ENCODE measurements at regions not wholly inside any gene's neighbourhood (a gene's known extent, or its start where the extent isn't known, plus 50 kb on each side); places are given as distances from the start of the nearest gene placed in this dataset.
A peak's percentile ranks its signal among the peaks of the same experiment; 100 is the strongest.

GRCh38 chr11:121793916-121794315 is 322.1 kb downstream of the BLID start:
- Histone ChIP-seq H3K9me3 (no peaks in the 10 kb centered on the region), H3K27me3 (no peaks in the 10 kb centered on the region), H3K27ac (no peak overlapping the region), H3K4me1 (no peaks in the 10 kb centered on the region), H3K36me3 (no peaks in the 10 kb centered on the region), H3K4me3 (no peak overlapping the region)
- WGBS, 5 donors, result 62 to 86% (median 77%) methylated on average over 6 of the region's 6 CpGs
- no peak for DNase-seq
- TF ChIP-seq POLR2AphosphoS5 (IDR thresholded peaks at IDR 0.05), result no peak
- TF ChIP-seq CTCF (IDR thresholded peaks at IDR 0.05), result no peak
- no peak for TF ChIP-seq POLR2A (IDR thresholded peaks at IDR 0.05)
- TF ChIP-seq EP300 (IDR thresholded peaks at IDR 0.05), result no peak
- intact Hi-C loops (cut with DNase I; ENCODE audit: low total_unique reads), result no loop called here

- intact Hi-C loops (cut with DNase I; ENCODE audit: low total_unique reads), result no loop called here
- Histone ChIP-seq H3K4me3 (no peak overlapping the region), H3K27ac (no peak overlapping the region), H3K4me1 (no peaks in the 10 kb centered on the region), H3K36me3 (no peaks in the 10 kb centered on the region), H3K9me3 (no peaks in the 10 kb centered on the region), H3K27me3 (no peaks in the 10 kb centered on the region)
- TF ChIP-seq POLR2AphosphoS5 (IDR thresholded peaks at IDR 0.05) (no peak), POLR2A (IDR thresholded peaks at IDR 0.05) (no peak), CTCF (IDR thresholded peaks at IDR 0.05) (no peak), EP300 (IDR thresholded peaks at IDR 0.05) (no peak)
- DNase-seq, result peak in 1 of 2 donors; percentile 68
- 39 to 64% (median 60%) methylated on average over 4 of the region's 4 CpGs for WGBS, 5 donors
Observed at GRCh38 chr11:121793291-121793690, 322.7 kb downstream of the BLID start.

GRCh38 chr11:121792185-121792584 is 323.8 kb downstream of the BLID start:
- WGBS, 5 donors, result 75 to 85% (median 83%) methylated on average over 3 of the region's 3 CpGs
- H3K27me3 ChIP-seq, result no peaks in the 10 kb centered on the region
- TF ChIP-seq CTCF (IDR thresholded peaks at IDR 0.05), result no peak
- no peak for TF ChIP-seq EP300 (IDR thresholded peaks at IDR 0.05)
- TF ChIP-seq POLR2A (IDR thresholded peaks at IDR 0.05), result no peak
- TF ChIP-seq POLR2AphosphoS5 (IDR thresholded peaks at IDR 0.05), result no peak

GRCh38 chr11:121790430-121790829 is 325.6 kb downstream of the BLID start:
- no peak overlapping the region for H3K4me3 ChIP-seq
- H3K9me3 ChIP-seq, result peaks cover 0 to 5% (median 0%) of the 10 kb centered on the region in 4 donors
- H3K4me1 ChIP-seq, result no peaks in the 10 kb centered on the region
- H3K27me3 ChIP-seq, result no peaks in the 10 kb centered on the region
- intact Hi-C loops (cut with DNase I; ENCODE audit: low total_unique reads), result no loop called here
- TF ChIP-seq CTCF (IDR thresholded peaks at IDR 0.05) (no peak), EP300 (IDR thresholded peaks at IDR 0.05) (no peak), POLR2A (IDR thresholded peaks at IDR 0.05) (no peak), POLR2AphosphoS5 (IDR thresholded peaks at IDR 0.05) (no peak)
- no peaks in the 10 kb centered on the region for H3K36me3 ChIP-seq
- WGBS, 5 donors, result 75 to 84% (median 79%) methylated on average over 2 of the region's 2 CpGs
- no peak overlapping the region for H3K27ac ChIP-seq
- no peak for DNase-seq

More at GRCh38 chr11:121792185-121792584, 323.8 kb downstream of the BLID start:
- Histone ChIP-seq H3K9me3 (no peaks in the 10 kb centered on the region), H3K36me3 (no peaks in the 10 kb centered on the region), H3K27ac (no peak overlapping the region), H3K4me1 (no peaks in the 10 kb centered on the region), H3K4me3 (no peak overlapping the region)
- intact Hi-C loops (cut with DNase I; ENCODE audit: low total_unique reads), result no loop called here
- DNase-seq, result no peak
